Thoracic aorta (tissue), 2 donors: ENCODE measurements at regions not wholly inside any gene's neighbourhood (a gene's known extent, or its start where the extent isn't known, plus 50 kb on each side); places are given as distances from the start of the nearest gene placed in this dataset.
A peak's percentile ranks its signal among the peaks of the same experiment; 100 is the strongest.

Experiments used
- ATAC-seq: fragments of 150-250 bp; one replicate; pipeline ENCODE4 v1.8.0; 2017; ENCODE audit warnings: low read depth; ENCODE audit not compliant: insufficient number of reproducible peaks, low FRiP score
- DNase-seq: peaks from one replicate; pipeline ENCODE4 v3.0.0-alpha.2; 2020; ENCODE audit warnings: low spot score
- H3K27ac ChIP-seq, 2 donors: fragments of 200-600 bp; sonication (generic); 1 replicate in 1 of 2; 2 replicates in 1 of 2; pipeline ENCODE4 v1.5.1; 2016; ENCODE audit warnings: mild to moderate bottlenecking in 2 of 2, moderate library complexity in 2 of 2
- H3K27me3 ChIP-seq: fragments of 200-600 bp; sonication (generic); replicated peaks from 2 replicates; pipeline ENCODE4 v1.6.0; 2016; ENCODE audit warnings: mild to moderate bottlenecking; ENCODE audit not compliant: insufficient read depth
- H3K36me3 ChIP-seq: fragments of 200-600 bp; sonication (generic); one replicate; pipeline ENCODE4 v1.5.1; 2016
- H3K4me1 ChIP-seq, 2 donors: fragments of 200-600 bp; sonication (generic); 1 replicate in 1 of 2; 2 replicates in 1 of 2; pipeline versions ENCODE4 v1.5.1 to v1.6.0; 2016; ENCODE audit warnings: low read depth in 2 of 2, mild to moderate bottlenecking in 1 of 2; ENCODE audit not compliant: control insufficient read depth in 1 of 2
- H3K4me3 ChIP-seq: fragments of 200-600 bp; sonication (generic); 2 replicates; pipeline ENCODE4 v1.5.1; 2016; ENCODE audit warnings: mild to moderate bottlenecking
- H3K9me3 ChIP-seq: fragments of 200-600 bp; sonication (generic); 2 replicates; pipeline ENCODE4 v1.5.1; 2016
- CTCF ChIP-seq: fragments of 200-600 bp; sonication (generic); IDR thresholded peaks from one replicate; pipeline ENCODE4 v1.5.1; 2019; ENCODE audit warnings: antibody characterized with exemption

GRCh38 chr4:170526471-170526870 lies 436.7 kb upstream of the AADAT start:
- no peaks in the 10 kb centered on the region for H3K27me3 ChIP-seq
- H3K36me3 ChIP-seq = no peaks in the 10 kb centered on the region
- TF ChIP-seq CTCF = no peak
- no peaks in the 10 kb centered on the region for H3K9me3 ChIP-seq
- H3K4me1 ChIP-seq = peaks cover 0 to 9% of the 10 kb centered on the region in 2 donors
- no peak for DNase-seq
- no peak overlapping the region for H3K4me3 ChIP-seq
- no peak for ATAC-seq
- H3K27ac ChIP-seq = no peak overlapping the region

- no peak for TF ChIP-seq CTCF
- H3K4me3 ChIP-seq = no peak overlapping the region
- ATAC-seq (no peak), DNase-seq (no peak)
- H3K27ac ChIP-seq = no peak overlapping the region
- peaks cover 0 to 9% of the 10 kb centered on the region in 2 donors for H3K4me1 ChIP-seq
- H3K9me3 ChIP-seq = no peaks in the 10 kb centered on the region
- H3K36me3 ChIP-seq = no peaks in the 10 kb centered on the region
- H3K27me3 ChIP-seq = no peaks in the 10 kb centered on the region
Observed at GRCh38 chr4:170522427-170522970, 432.7 kb upstream of the AADAT start.

- DNase-seq (no peak), ATAC-seq (no peak)
- H3K27me3 ChIP-seq = no peaks in the 10 kb centered on the region
- no peak for TF ChIP-seq CTCF
- no peaks in the 10 kb centered on the region for H3K36me3 ChIP-seq
- H3K9me3 ChIP-seq = no peaks in the 10 kb centered on the region
- H3K4me3 ChIP-seq = peak overlapping the region; percentile 64
- H3K27ac ChIP-seq = no peak overlapping the region
- no peaks in the 10 kb centered on the region for H3K4me1 ChIP-seq
Observed at GRCh38 chr4:170497689-170498088, 407.9 kb upstream of the AADAT start.

- Histone ChIP-seq H3K27me3 (no peaks in the 10 kb centered on the region), H3K9me3 (no peaks in the 10 kb centered on the region), H3K4me1 (no peaks in the 10 kb centered on the region), H3K4me3 (peak overlapping the region; percentile 64), H3K36me3 (no peaks in the 10 kb centered on the region), H3K27ac (no peak overlapping the region)
- TF ChIP-seq CTCF = no peak
- DNase-seq = no peak
- ATAC-seq = no peak
Observed at GRCh38 chr4:170497112-170497511, 407.4 kb upstream of the AADAT start.

GRCh38 chr4:170491981-170492380 lies 402.2 kb upstream of the AADAT start:
- Histone ChIP-seq H3K4me1 (no peaks in the 10 kb centered on the region), H3K27ac (no peak overlapping the region), H3K4me3 (no peak overlapping the region), H3K27me3 (no peaks in the 10 kb centered on the region), H3K36me3 (no peaks in the 10 kb centered on the region), H3K9me3 (no peaks in the 10 kb centered on the region)
- no peak for DNase-seq
- no peak for TF ChIP-seq CTCF
- ATAC-seq = no peak
